Limb (tissue), 2 donors: ENCODE measurements at regions not wholly inside any gene's neighbourhood (a gene's known extent, or its start where the extent isn't known, plus 50 kb on each side); places are given as distances from the start of the nearest gene placed in this dataset.
"Not testable (repeated sequence)": the region's sequence is repeated elsewhere in the genome, so short reads cannot be mapped to it uniquely, and the experiment has no call there.

Experiments
- DNase-seq, 2 donors: peaks; one replicate each; pipeline ENCODE4 v3.0.0-alpha.2; 2016; ENCODE audit errors: extremely low spot score in 2 of 2

- DNase-seq = no peak
Observed at GRCh38 chrX:116872931-116873330, 410.2 kb upstream of the CT83 start.

- DNase-seq = no peak
Observed at GRCh38 chrX:116863029-116863428, 400.3 kb upstream of the CT83 start.

- no peak for DNase-seq
Observed at GRCh38 chrX:116862340-116862739, 399.6 kb upstream of the CT83 start.

- no peak for DNase-seq
Observed at GRCh38 chrX:116841290-116841689, 378.5 kb upstream of the CT83 start.

- no peak for DNase-seq
Observed at GRCh38 chrX:116827063-116827462, 364.3 kb upstream of the CT83 start.

- no peak for DNase-seq
Observed at GRCh38 chrX:116824785-116825184, 362.0 kb upstream of the CT83 start.

- no peak for DNase-seq
Observed at GRCh38 chrX:116823677-116824076, 360.9 kb upstream of the CT83 start.

GRCh38 chrX:116806288-116806802 lies 343.6 kb upstream of the CT83 start:
- DNase-seq = no peak

- DNase-seq = no peak
Observed at GRCh38 chrX:116801943-116802342, 339.2 kb upstream of the CT83 start.

- no peak for DNase-seq
Observed at GRCh38 chrX:116781926-116782325, 319.1 kb upstream of the CT83 start.

- DNase-seq = peak in 1 of 2 donors; percentile 1
Observed at GRCh38 chrX:116757491-116757890, 294.7 kb upstream of the CT83 start.

GRCh38 chrX:116756958-116757357 lies 294.2 kb upstream of the CT83 start:
- DNase-seq = no peak

GRCh38 chrX:116749943-116750342 lies 287.2 kb upstream of the CT83 start:
- no peak for DNase-seq

- DNase-seq = no peak
Observed at GRCh38 chrX:116732214-116732613, 269.4 kb upstream of the CT83 start.

GRCh38 chrX:116726806-116727205 lies 264.0 kb upstream of the CT83 start:
- DNase-seq = no peak

- DNase-seq = no peak
Observed at GRCh38 chrX:116694046-116694445, 231.3 kb upstream of the CT83 start.

GRCh38 chrX:116679544-116679943 lies 216.8 kb upstream of the CT83 start:
- not testable (repeated sequence) for DNase-seq

- DNase-seq = no peak
Observed at GRCh38 chrX:116667346-116668134, 204.8 kb upstream of the CT83 start.

GRCh38 chrX:116657071-116657470 lies 194.3 kb upstream of the CT83 start:
- DNase-seq = no peak

- no peak for DNase-seq
Observed at GRCh38 chrX:116628464-116628863, 165.7 kb upstream of the CT83 start.

- DNase-seq = no peak
Observed at GRCh38 chrX:116618546-116618945, 155.8 kb upstream of the CT83 start.

- DNase-seq = no peak
Observed at GRCh38 chrX:116607776-116608175, 145.0 kb upstream of the CT83 start.

GRCh38 chrX:116605576-116605975 lies 142.8 kb upstream of the CT83 start:
- no peak for DNase-seq
